ENCODE measurements at regions not wholly inside any gene's neighbourhood (a gene's known extent, or its start where the extent isn't known, plus 50 kb on each side); places are given as distances from the start of the nearest gene placed in this dataset.
"Not testable (repeated sequence)": the region's sequence is repeated elsewhere in the genome, so short reads cannot be mapped to it uniquely, and the experiment has no call there.

- no peak for DNase-seq
Measured at GRCh38 chr13:76330761-76331160, 555.4 kb downstream of the KCTD12 start.

GRCh38 chr13:76329866-76330580 is 556.2 kb downstream of the KCTD12 start:
- no peak for DNase-seq

GRCh38 chr13:76329004-76329403 is 557.2 kb downstream of the KCTD12 start:
- DNase-seq, result no peak

- no peak for DNase-seq
Measured at GRCh38 chr13:76326343-76326742, 559.9 kb downstream of the KCTD12 start.

DNA sequence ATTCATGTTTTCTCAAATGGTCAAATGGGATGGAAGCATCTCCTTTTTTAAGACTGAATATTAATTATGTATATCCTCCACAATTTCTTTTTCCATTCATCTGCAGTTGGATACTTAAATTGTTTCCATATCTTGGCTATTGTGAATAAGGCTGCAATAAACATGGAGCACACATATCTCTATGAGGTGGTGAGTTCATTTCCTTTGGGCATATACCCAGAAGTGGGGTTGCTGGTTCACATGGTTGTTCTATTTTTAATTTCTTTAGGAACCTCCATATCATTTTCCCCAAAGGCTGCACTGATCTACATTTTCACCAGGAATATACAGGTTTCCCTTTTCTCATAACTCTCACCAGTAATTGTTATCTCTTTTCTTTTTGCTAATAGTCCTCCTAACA is 566.3 kb downstream of the KCTD12 start:
- no peak for DNase-seq

GRCh38 chr13:76316998-76317527 is 569.1 kb downstream of the KCTD12 start:
- no peak for DNase-seq

- DNase-seq, result no peak
Measured at GRCh38 chr13:76314495-76314894, 571.7 kb downstream of the KCTD12 start.

- no peak for DNase-seq
Measured at GRCh38 chr13:76307142-76307541, 579.1 kb downstream of the KCTD12 start.

DNA sequence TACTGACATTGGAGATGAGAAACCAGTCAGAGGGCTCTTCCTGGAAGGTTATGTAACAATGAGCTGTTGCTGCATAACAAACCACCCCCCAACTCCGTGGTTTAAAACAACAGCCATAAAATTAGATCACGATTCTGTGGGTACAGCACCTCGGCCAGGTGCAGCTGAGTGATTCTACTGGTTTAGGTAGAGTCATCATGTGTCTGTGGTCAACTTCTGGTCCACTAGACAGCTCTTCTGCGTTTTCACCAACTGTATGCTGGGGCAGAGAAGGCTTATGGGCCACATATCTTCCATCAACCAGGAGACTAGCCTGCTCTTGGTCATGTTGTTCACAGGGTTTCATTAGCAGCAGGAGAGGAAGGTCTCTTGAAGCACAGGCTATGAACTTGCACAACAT is 585.5 kb downstream of the KCTD12 start:
- no peak for DNase-seq

- DNase-seq, result no peak
Measured at GRCh38 chr13:76297331-76297730, 588.9 kb downstream of the KCTD12 start.

DNA sequence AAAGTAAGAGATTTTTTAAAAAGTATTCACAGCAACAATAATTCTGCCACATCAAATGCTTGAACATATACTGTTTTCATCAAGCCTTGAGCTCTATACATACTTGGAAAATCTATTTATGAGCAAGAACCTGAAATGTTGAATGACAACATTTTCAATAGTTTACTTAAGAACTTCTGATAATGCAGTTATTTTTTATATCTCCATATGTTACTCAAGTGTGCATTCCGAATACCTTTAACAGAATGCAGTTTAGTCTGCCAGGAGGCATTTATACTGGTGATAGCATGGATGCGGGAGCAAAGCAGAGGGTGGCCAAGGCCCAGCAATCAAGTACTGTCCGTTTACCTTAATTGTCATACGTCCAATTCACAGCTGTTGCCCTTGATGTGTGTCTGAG is 589.5 kb downstream of the KCTD12 start:
- no peak for DNase-seq

DNA sequence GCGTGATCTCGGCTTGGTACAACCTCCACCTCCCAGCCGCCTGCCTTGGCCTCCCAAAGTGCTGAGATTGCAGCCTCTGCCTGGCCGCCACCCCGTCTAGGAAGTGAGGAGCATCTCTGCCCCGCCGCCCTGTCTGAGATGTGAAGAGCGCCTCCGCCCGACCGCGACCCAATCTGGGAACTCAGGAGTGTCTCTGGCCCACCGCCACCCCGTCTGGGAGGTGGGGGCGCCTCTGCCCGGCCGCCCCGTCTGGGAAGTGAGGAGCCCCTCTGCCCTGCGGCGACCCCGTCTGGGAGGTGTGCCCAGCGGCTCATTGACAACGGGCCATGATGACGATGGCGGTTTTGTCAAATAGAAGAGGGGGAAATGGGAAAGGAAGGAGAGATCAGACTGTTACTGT is 591.2 kb downstream of the KCTD12 start:
- not testable (repeated sequence) for DNase-seq

DNA sequence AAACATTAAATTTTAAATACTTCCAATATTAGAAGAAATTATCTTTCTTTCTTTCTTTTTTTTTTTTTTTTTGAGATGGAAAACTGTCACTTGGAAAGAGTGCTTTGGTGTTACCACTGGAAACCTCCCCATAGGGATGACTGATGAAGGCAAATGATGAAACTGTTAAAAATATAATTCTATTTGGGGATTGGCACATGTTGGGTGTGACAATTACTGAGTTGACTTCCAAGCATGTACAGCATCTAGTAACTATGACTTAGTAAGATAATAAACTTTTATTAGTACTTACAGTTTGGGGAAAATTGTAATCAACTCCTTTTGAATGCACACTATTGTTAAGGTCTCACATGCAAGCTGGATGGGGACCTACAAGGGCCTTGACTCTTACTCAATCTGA is 592.5 kb downstream of the KCTD12 start:
- no peak for DNase-seq

DNA sequence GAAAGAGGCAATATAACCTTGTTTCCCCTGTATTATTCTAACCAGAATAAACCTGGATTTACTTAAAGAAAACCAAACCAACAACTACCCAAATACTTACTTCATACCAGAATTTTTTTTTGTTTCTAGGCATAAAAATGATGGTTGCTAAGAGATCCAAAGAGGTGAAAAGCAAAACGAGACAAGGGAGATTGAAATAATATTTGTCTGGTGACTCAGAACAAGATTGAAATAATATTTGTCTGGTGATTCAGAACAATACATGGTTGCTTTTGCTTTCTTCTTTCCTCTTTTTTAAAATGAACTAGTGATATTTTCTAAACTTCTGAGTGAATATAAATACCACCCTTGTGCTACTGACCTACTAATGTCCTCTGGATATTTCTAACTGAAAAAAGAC is 592.9 kb downstream of the KCTD12 start:
- DNase-seq, result no peak

- DNase-seq, result no peak
Measured at GRCh38 chr13:76292726-76293125, 593.5 kb downstream of the KCTD12 start.

DNA sequence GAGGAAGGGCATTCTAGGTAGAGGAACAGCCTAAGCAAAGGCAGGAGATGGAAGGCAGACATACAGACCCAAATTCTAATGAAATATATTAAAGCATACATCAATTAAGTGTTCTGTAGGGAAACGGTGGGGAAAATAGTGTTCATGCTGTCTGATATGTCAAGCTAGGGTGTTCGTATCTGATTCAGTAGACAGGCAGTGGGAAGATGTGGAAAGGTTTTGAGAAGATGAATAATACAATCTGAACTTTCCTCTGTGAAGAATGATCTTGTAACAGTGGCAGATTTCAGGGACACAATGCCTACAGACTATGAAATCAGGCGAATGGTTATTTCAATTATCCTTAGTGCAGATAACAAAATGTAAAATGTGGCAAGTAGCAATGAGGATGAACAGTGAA is 594.2 kb downstream of the KCTD12 start:
- DNase-seq, result no peak

- no peak for DNase-seq
Measured at GRCh38 chr13:76289558-76289957, 596.6 kb downstream of the KCTD12 start.

DNA sequence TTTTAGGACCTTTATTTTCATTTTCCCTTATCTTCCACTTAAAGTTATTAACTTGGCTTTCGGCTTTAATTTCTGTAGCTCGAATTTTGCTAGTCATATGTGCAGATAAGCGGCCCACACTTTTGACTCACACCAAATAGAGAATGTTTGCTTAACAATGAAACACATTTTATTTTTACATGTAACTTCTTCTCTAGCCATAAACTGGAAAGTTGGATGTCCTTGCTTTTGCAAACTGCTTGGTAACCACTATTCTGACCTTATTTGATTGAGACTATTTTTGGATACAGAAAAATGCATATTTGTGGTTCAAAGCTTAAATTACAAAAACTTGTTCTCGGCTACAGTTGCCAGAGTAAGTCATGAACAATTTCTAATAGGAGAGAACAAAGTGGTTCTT is 600.0 kb downstream of the KCTD12 start:
- no peak for DNase-seq

DNA sequence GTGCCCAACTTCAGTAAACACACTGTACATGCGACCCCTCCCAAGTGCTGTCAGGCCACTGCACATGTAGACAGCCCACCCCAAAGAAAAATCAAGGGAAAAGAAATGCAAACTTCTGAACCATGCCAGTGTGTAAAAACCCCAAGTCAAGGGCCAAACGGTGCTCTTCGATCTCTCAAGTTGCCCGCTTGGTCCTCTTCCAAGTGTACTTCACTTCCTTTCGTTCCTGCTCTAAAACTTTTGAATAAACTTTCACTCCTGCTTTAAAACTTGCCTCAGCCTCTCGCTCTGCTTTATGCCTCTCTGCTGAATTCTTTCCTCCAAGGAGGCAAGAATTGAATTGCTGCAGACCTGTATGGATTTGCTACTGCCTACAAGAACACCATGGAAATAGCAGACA is 600.7 kb downstream of the KCTD12 start:
- no peak for DNase-seq

DNA sequence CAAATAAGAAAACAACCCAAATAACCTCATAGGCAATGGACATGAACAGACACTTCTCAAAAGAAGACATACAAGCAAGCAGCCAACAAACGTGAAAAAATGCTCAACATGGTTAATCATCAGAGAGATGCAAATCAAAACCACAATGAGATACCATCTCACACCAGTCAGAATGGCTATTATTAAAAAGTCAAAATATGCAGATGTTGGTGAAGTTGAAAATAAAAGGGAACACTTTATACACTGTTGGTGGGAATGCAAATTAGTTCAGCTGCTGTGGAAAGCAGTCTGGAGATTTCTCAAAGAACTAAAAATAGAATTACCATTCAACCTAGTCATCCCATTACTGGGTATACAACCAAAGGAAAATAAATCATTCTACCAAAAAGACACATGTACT is 606.4 kb downstream of the KCTD12 start:
- not testable (repeated sequence) for DNase-seq

- DNase-seq, result no peak
Measured at GRCh38 chr13:76271728-76272232, 614.4 kb downstream of the KCTD12 start.

DNA sequence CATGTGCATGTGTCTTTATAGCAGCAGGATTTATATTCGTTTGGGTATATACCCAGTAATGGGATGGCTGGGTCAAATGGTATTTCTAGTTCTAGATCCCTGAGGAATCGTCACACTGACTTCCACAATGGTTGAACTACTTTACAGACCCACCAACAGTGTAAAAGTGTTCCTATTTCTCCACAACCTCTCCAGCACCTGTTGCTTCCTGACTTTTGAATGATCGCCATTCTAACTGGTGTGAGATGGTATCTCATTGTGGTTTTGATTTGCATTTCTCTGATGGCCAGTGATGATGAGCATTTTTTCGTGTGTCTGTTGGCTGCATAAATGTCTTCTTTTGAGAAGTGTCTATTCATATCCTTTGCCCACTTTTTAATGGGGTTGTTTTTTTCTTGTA is 617.9 kb downstream of the KCTD12 start:
- not testable (repeated sequence) for DNase-seq

DNA sequence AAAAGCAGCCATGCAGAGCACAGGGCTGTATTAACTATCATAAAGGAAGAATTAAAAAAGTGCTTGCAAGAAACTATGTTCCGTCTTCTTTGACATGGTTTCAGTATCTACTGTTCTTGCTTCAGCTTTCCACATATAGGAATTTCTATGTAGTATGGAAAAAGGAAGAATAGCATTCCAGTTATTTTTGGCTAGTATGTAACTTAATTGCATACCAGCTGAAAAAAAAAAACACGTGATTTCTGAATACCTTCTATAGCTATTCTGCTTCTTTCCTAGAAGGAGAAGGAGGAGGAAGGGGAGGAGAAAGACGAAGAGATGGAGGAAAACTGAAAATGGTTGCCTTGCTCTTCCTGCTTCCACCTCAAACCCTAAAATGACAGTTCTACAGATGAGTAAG is 619.0 kb downstream of the KCTD12 start:
- DNase-seq, result no peak

- DNase-seq, result no peak
Measured at GRCh38 chr13:76266561-76266960, 619.6 kb downstream of the KCTD12 start.

DNA sequence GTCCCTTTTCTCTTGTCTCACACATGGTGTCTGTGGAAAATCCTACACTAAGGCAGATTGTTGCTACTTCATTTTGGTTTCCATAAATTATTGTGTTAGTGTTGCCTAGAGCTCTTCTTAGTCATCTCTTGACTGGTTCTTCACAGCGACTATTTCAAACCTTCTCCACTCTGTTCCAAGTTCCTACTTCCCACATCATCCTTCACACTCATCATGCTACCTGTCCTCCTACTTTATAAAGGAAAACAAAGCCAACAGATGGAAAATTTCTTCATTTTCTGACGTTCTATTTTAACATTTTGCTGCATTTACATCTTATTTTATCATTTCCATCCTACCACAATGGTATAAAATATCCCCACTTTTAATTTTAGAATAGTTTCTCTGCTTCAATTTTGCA is 614.1 kb downstream of the LMO7 start:
- DNase-seq, result no peak

Measured in CD4-positive, alpha-beta T cell treated with Interleukin-1 beta for 1 hour (primary cell).